Upper lobe of right lung (tissue), 1 donor: ENCODE measurements at regions not wholly inside any gene's neighbourhood (a gene's known extent, or its start where the extent isn't known, plus 50 kb on each side); places are given as distances from the start of the nearest gene placed in this dataset.

Experiments
- ATAC-seq: fragments of 200-7000 bp; cut with Tn5 transposase; one replicate; pipeline ENCODE4 v1.9.1; 2020; ENCODE audit warnings: mild to moderate bottlenecking, moderate library complexity
- DNase-seq: peaks from one replicate; pipeline ENCODE4 v3.0.0-alpha.2; 2020
- H3K27ac ChIP-seq: fragments of 200-600 bp; one replicate; pipeline ENCODE4 v1.8.0; 2022
- H3K27me3 ChIP-seq: fragments of 200-600 bp; one replicate; pipeline ENCODE4 v1.8.0; 2022; ENCODE audit warnings: mild to moderate bottlenecking
- H3K36me3 ChIP-seq: fragments of 200-600 bp; one replicate; pipeline ENCODE4 v1.8.0; 2022
- H3K4me1 ChIP-seq: fragments of 200-600 bp; one replicate; pipeline ENCODE4 v1.8.0; 2022
- H3K4me3 ChIP-seq: fragments of 200-600 bp; one replicate; pipeline ENCODE4 v1.8.0; 2022; ENCODE audit warnings: mild to moderate bottlenecking
- H3K9me3 ChIP-seq: fragments of 200-600 bp; one replicate; pipeline ENCODE4 v1.8.0; 2022
- intact Hi-C: fragments of 100-400 bp; cut with DNase I; formaldehyde crosslinking; loops from one replicate; pipeline ENCODE4 v1.11.0; 2022
- TF ChIP-seq, protein P1 (sequence below): fragments of 200-600 bp; IDR thresholded peaks from one replicate; pipeline ENCODE4 v1.8.0; 2022; ENCODE audit warnings: antibody characterized with exemption
- donor health status: DM: no; HTN: yes; CAD: no; lungs with severe emphysema.

DNA sequence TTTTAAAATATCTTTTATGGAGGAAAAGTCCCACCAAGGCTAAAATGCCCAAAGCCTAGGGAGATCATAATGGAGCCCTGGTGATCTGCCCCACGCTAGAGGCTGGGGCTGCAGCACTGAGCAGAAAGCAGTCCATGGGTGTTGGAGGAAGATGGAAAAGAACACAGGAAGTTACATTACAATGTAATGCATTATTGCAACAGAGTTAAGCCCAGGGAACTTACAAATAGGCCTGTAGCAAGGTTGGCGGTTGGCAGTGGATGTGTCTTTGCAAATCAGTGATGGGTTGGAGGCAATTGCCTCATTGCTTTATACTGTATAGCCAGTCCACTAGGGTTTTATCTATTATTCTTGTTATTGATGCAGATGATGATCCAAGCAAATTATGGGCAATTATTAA, 399.9 kb downstream of the NDFIP2 start:
- H3K9me3 ChIP-seq, result no peaks in the 10 kb centered on the region
- no peak overlapping the region for H3K27ac ChIP-seq
- ATAC-seq, result peak; percentile 80
- intact Hi-C loops, result no loop called here
- no peak for DNase-seq
- TF ChIP-seq, protein P1, sequence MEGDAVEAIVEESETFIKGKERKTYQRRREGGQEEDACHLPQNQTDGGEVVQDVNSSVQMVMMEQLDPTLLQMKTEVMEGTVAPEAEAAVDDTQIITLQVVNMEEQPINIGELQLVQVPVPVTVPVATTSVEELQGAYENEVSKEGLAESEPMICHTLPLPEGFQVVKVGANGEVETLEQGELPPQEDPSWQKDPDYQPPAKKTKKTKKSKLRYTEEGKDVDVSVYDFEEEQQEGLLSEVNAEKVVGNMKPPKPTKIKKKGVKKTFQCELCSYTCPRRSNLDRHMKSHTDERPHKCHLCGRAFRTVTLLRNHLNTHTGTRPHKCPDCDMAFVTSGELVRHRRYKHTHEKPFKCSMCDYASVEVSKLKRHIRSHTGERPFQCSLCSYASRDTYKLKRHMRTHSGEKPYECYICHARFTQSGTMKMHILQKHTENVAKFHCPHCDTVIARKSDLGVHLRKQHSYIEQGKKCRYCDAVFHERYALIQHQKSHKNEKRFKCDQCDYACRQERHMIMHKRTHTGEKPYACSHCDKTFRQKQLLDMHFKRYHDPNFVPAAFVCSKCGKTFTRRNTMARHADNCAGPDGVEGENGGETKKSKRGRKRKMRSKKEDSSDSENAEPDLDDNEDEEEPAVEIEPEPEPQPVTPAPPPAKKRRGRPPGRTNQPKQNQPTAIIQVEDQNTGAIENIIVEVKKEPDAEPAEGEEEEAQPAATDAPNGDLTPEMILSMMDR, result no peak
- no peaks in the 10 kb centered on the region for H3K4me1 ChIP-seq
- no peak overlapping the region for H3K4me3 ChIP-seq
- H3K27me3 ChIP-seq, result no peaks in the 10 kb centered on the region
- no peaks in the 10 kb centered on the region for H3K36me3 ChIP-seq

DNA sequence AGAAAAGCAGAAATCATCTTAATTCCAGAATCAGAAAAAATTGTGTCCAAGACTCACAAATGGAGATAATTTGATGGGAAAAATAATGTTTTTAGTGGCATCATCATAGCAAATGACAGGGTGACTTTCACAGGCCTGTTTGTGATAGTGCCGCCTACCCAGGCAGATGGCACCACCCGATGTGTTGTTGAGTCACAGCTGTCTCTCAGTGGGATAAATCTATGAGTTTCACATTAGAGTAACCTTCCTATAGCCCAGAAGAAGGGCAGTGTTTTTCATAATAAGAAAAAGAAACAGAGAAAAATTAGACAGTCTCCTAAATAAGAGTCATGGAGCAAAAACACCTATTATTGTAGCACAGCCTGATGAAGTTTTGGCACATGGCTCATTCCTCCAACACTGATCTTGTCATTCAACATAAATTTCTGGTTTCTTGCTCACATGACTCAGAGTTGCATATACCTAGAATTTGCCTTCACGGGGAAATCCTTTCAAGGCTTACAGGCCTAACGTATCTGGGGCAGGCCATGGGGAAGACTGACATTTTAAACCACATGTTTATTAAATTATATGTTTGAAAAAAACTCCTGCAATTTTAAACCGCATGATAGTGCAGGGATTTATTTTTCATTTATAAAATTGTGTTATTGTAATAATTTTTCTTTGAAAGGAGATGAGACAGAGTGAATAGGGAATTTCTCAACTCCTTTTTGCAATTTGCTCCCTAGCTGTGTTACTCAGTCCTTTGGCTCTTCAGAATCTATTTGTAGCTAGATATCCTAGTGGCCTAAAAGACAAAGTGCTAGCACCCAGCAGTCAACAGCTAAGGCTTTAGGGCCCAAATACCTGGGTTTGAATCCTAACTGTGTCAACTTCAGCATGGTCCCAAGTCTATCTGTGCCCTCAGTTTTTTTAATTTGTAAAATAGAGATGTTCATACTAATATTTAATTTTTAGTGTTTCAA, 393.7 kb downstream of the NDFIP2 start:
- DNase-seq (no peak), ATAC-seq (no peak)
- Histone ChIP-seq H3K9me3 (no peaks in the 10 kb centered on the region), H3K4me1 (no peaks in the 10 kb centered on the region), H3K36me3 (no peaks in the 10 kb centered on the region), H3K27ac (no peak overlapping the region), H3K4me3 (no peak overlapping the region), H3K27me3 (no peaks in the 10 kb centered on the region)
- TF ChIP-seq, protein P1, result no peak
- intact Hi-C loops, result no loop called here

DNA sequence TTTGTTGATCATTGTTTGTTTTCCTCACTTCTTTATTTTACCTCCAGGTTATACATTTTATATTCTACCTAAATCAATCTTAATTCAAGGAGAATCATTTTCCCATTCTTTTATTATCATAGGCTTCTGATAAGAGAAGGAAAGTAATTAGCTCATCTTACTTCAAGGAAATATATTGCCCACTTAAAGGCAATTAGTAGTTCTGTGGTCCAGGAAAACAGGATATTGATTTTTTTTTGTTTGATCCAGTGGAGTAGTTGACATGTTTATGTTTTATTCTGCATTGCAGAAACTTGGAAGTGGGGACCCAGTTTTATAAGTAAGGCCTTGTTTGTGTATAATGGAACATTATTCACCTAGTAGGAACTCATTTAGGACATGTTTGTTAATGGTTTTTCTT, 390.6 kb downstream of the NDFIP2 start:
- H3K4me3 ChIP-seq, result no peak overlapping the region
- TF ChIP-seq, protein P1, result no peak
- H3K36me3 ChIP-seq, result no peaks in the 10 kb centered on the region
- DNase-seq, result no peak
- intact Hi-C loops, result no loop called here
- H3K27me3 ChIP-seq, result no peaks in the 10 kb centered on the region
- no peaks in the 10 kb centered on the region for H3K4me1 ChIP-seq
- no peak for ATAC-seq
- H3K27ac ChIP-seq, result no peak overlapping the region
- H3K9me3 ChIP-seq, result no peaks in the 10 kb centered on the region

- TF ChIP-seq, protein P1, result no peak
- intact Hi-C loops, result no loop called here
- DNase-seq, result no peak
- H3K9me3 ChIP-seq, result no peaks in the 10 kb centered on the region
- no peak overlapping the region for H3K4me3 ChIP-seq
- no peaks in the 10 kb centered on the region for H3K27me3 ChIP-seq
- ATAC-seq, result no peak
- no peak overlapping the region for H3K27ac ChIP-seq
- no peaks in the 10 kb centered on the region for H3K4me1 ChIP-seq
- H3K36me3 ChIP-seq, result no peaks in the 10 kb centered on the region
Measured at GRCh38 chr13:79870766-79871165, 389.8 kb downstream of the NDFIP2 start.

GRCh38 chr13:79870123-79870522, 389.2 kb downstream of the NDFIP2 start:
- intact Hi-C loops, result no loop called here
- ATAC-seq (no peak), DNase-seq (no peak)
- no peaks in the 10 kb centered on the region for H3K36me3 ChIP-seq
- no peaks in the 10 kb centered on the region for H3K4me1 ChIP-seq
- no peaks in the 10 kb centered on the region for H3K27me3 ChIP-seq
- H3K9me3 ChIP-seq, result no peaks in the 10 kb centered on the region
- TF ChIP-seq, protein P1, result no peak
- no peak overlapping the region for H3K4me3 ChIP-seq
- no peak overlapping the region for H3K27ac ChIP-seq
